ENCODE measurements at regions not wholly inside any gene's neighbourhood (a gene's known extent, or its start where the extent isn't known, plus 50 kb on each side); places are given as distances from the start of the nearest gene placed in this dataset.

GRCh38 chr6:91033964-91034363, 447.1 kb upstream of the MAP3K7 start:
- no peak overlapping the region for H3K4me3 ChIP-seq (ENCODE audit: low read length)
- TF ChIP-seq SMC3 (conservative IDR thresholded peaks at IDR 0.05; ENCODE audit: poor library complexity) (no peak), EP300 (conservative IDR thresholded peaks at IDR 0.05; ENCODE audit: poor library complexity, severe bottlenecking) (no peak), MXI1 (conservative IDR thresholded peaks at IDR 0.05; ENCODE audit: poor library complexity, severe bottlenecking) (no peak), TAF1 (IDR thresholded peaks at IDR 0.05; ENCODE audit: low read depth) (no peak), REST (IDR thresholded peaks at IDR 0.05; ENCODE audit: borderline replicate concordance) (no peak), CTCF (IDR thresholded peaks at IDR 0.05; ENCODE audit: poor library complexity, severe bottlenecking) (no peak), RAD21 (conservative IDR thresholded peaks at IDR 0.05) (no peak), EZH2 (IDR thresholded peaks at IDR 0.05; ENCODE audit: borderline replicate concordance, insufficient read depth, low read length, poor library complexity, severe bottlenecking) (no peak), POLR2AphosphoS5 (IDR thresholded peaks at IDR 0.05) (no peak)
- no peaks in the 10 kb centered on the region for H3K9me3 ChIP-seq (ENCODE audit: low read length)
- no peak overlapping the region for H3K27ac ChIP-seq (ENCODE audit: low read length)
- H2AFZ ChIP-seq (ENCODE audit: low read depth, low read length), result no peak overlapping the region
- H3K36me3 ChIP-seq (ENCODE audit: insufficient read depth, low read length), result no peaks in the 10 kb centered on the region
- H3K79me2 ChIP-seq (replicated peaks; ENCODE audit: insufficient read depth, low read length), result no peaks in the 10 kb centered on the region
- H3F3A ChIP-seq (ENCODE audit: insufficient read depth, low read length, poor library complexity, severe bottlenecking), result no peaks in the 10 kb centered on the region
- no peak overlapping the region for H3K4me2 ChIP-seq (ENCODE audit: low read length)
- no peaks in the 10 kb centered on the region for H3K9me2 ChIP-seq (ENCODE audit: insufficient read depth, low read length)
- no peaks in the 10 kb centered on the region for H4K20me1 ChIP-seq (ENCODE audit: insufficient read depth)
- no peaks in the 10 kb centered on the region for H3K27me3 ChIP-seq (ENCODE audit: insufficient read depth, low read depth, low read length)
- no peak overlapping the region for H3K9ac ChIP-seq (ENCODE audit: low read length)

- TF ChIP-seq REST (IDR thresholded peaks at IDR 0.05; ENCODE audit: borderline replicate concordance), result no peak
- Histone ChIP-seq H3F3A (ENCODE audit: insufficient read depth, low read length, poor library complexity, severe bottlenecking) (no peaks in the 10 kb centered on the region), H3K4me2 (ENCODE audit: low read length) (no peak overlapping the region), H3K9me2 (ENCODE audit: insufficient read depth, low read length) (no peaks in the 10 kb centered on the region), H3K4me3 (ENCODE audit: low read length) (no peak overlapping the region), H4K20me1 (ENCODE audit: insufficient read depth) (no peaks in the 10 kb centered on the region), H3K79me2 (replicated peaks; ENCODE audit: insufficient read depth, low read length) (no peaks in the 10 kb centered on the region), H3K27ac (ENCODE audit: low read length) (no peak overlapping the region), H3K9ac (ENCODE audit: low read length) (no peak overlapping the region), H2AFZ (ENCODE audit: low read depth, low read length) (no peak overlapping the region), H3K27me3 (ENCODE audit: insufficient read depth, low read depth, low read length) (no peaks in the 10 kb centered on the region), H3K36me3 (ENCODE audit: insufficient read depth, low read length) (no peaks in the 10 kb centered on the region), H3K9me3 (ENCODE audit: low read length) (no peaks in the 10 kb centered on the region)
Observed at GRCh38 chr6:91031581-91031980, 444.7 kb upstream of the MAP3K7 start.
